GM19463 (cell line): ENCODE measurements at regions not wholly inside any gene's neighbourhood (a gene's known extent, or its start where the extent isn't known, plus 50 kb on each side); places are given as distances from the start of the nearest gene placed in this dataset.
"Not testable (repeated sequence)": the region's sequence is repeated elsewhere in the genome, so short reads cannot be mapped to it uniquely, and the experiment has no call there.

Source experiments
- ATAC-seq: cut with Tn5 transposase; IDR thresholded peaks from one replicate; pipeline ENCODE4 v1.9.1; 2021; ENCODE audit warnings: mild to moderate bottlenecking, moderate library complexity; ENCODE audit not compliant: unreplicated experiment

GRCh38 chr11:29490938-29491337 lies 525.9 kb downstream of the KCNA4 start:
- ATAC-seq = no peak

GRCh38 chr11:29486301-29486700 lies 530.5 kb downstream of the KCNA4 start:
- ATAC-seq = no peak

GRCh38 chr11:29485641-29486040 lies 531.2 kb downstream of the KCNA4 start:
- ATAC-seq = no peak

GRCh38 chr11:29484548-29484947 lies 532.3 kb downstream of the KCNA4 start:
- no peak for ATAC-seq

GRCh38 chr11:29483831-29484230 lies 533.0 kb downstream of the KCNA4 start:
- no peak for ATAC-seq

- ATAC-seq = no peak
These were observed 534.3 kb downstream of the KCNA4 start for GRCh38 chr11:29482510-29482909.

- no peak for ATAC-seq
These were observed 535.1 kb downstream of the KCNA4 start for GRCh38 chr11:29481738-29482137.

- ATAC-seq = no peak
These were observed 535.8 kb downstream of the KCNA4 start for GRCh38 chr11:29480981-29481380.

GRCh38 chr11:29458252-29458651 lies 558.6 kb downstream of the KCNA4 start:
- no peak for ATAC-seq

GRCh38 chr11:29452146-29452545 lies 564.7 kb downstream of the KCNA4 start:
- ATAC-seq = no peak

GRCh38 chr11:29449281-29450074 lies 567.4 kb downstream of the KCNA4 start:
- no peak for ATAC-seq

GRCh38 chr11:29448246-29448877 lies 568.5 kb downstream of the KCNA4 start:
- no peak for ATAC-seq

- no peak for ATAC-seq
These were observed 569.0 kb downstream of the KCNA4 start for GRCh38 chr11:29447821-29448220.

- ATAC-seq = no peak
These were observed 570.7 kb downstream of the KCNA4 start for GRCh38 chr11:29446132-29446531.

- ATAC-seq = not testable (repeated sequence)
These were observed 571.6 kb downstream of the KCNA4 start for GRCh38 chr11:29445191-29445590.

GRCh38 chr11:29438815-29439214 lies 578.0 kb downstream of the KCNA4 start:
- ATAC-seq = no peak

- ATAC-seq = no peak
These were observed 581.4 kb downstream of the KCNA4 start for GRCh38 chr11:29435421-29435820.

GRCh38 chr11:29432719-29433325 lies 584.0 kb downstream of the KCNA4 start:
- ATAC-seq = no peak

GRCh38 chr11:29405305-29405704 lies 611.5 kb downstream of the KCNA4 start:
- no peak for ATAC-seq

GRCh38 chr11:29395555-29396072 lies 621.2 kb downstream of the KCNA4 start:
- ATAC-seq = no peak

GRCh38 chr11:29389793-29390192 lies 627.0 kb downstream of the KCNA4 start:
- no peak for ATAC-seq

GRCh38 chr11:29373725-29374124 lies 643.1 kb downstream of the KCNA4 start:
- ATAC-seq = no peak
